Globus pallidus (tissue), 1 donor: ENCODE measurements at regions not wholly inside any gene's neighbourhood (a gene's known extent, or its start where the extent isn't known, plus 50 kb on each side); places are given as distances from the start of the nearest gene placed in this dataset.

ENCODE experiments used
- DNase-seq: peaks from one replicate; pipeline ENCODE4 v3.0.0-alpha.2; 2015; ENCODE audit warnings: low spot score

DNA sequence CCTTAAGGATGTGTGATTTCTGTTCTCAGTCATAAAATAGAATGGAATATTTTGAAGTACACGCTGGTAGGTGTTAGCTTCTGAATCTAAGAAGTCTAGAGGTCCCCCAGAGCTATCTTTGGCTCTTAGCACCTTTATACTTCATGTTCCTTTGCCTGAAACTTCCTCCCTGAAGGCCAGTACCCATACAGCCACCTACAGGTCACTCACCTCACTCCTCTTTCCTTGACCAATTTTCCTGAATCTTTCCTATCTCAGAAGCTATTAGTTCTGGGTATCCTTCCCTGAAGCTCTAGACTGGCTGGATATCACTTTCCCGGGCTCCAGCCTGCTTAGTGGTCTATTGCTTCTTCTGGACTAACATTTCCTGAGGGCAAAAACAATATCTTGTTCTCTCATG, 93.4 kb upstream of the EDNRB start:
- no peak for DNase-seq

DNA sequence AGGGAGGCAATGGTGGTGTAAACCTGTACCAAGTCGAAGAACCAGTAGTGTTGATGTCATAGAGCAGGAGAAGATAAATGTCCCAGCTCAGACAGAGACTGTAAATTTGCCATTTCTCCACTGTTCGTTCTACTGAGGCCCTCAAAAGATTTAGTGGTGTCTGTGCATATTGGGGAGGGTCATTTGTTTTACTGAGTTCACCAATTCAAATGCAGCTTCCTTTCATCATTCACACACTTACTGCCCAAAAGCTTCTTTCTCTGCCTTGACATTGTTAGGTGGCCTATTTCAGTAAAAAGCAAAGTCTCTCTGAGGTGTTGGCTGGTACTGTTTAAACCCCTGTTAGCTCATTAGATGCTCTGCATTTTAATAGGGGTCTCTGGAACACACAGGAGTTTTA, 86.2 kb upstream of the EDNRB start:
- DNase-seq, result no peak

- no peak for DNase-seq
Observed at GRCh38 chr13:77999746-78000145, 81.1 kb upstream of the EDNRB start.

DNA sequence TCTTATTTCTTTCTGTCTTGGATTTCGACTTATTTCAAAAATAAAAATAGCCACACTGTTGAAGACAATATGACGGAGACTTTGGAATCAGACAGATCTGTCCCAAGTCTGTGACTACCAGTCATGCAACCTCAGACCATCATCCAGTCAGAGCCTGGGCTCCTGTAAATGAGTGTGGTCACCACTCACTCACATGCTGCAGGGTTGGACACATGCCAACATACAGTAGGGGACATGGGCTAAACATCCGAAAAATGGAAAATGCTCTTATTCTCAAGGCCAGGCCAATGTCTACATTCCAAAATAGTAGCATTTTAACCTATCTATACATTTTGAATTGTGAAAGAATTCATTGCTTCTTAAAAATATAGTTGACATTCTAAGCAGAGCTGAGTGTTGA, 75.5 kb upstream of the EDNRB start:
- no peak for DNase-seq

DNA sequence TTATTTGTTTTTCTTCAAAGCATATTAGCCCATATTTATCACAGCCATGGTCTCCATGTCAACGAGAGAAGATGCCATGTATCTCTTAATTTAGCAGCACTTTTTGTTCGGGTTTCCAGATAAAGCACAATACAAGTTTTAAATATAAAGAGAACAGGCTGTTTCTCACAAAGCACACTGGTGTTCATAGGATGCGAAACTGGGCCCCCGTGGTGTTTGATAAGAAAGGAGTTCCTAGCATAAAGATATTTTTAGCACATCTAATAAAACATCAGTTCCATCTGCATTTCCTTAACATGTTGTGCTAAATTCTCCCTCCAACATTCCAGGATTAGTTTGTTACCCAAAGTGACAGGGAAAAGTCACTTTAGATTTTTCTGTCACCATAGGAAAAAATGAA, 72.4 kb upstream of the EDNRB start:
- DNase-seq, result no peak

- DNase-seq, result no peak
Observed at GRCh38 chr13:77989281-77989680, 70.7 kb upstream of the EDNRB start.

DNA sequence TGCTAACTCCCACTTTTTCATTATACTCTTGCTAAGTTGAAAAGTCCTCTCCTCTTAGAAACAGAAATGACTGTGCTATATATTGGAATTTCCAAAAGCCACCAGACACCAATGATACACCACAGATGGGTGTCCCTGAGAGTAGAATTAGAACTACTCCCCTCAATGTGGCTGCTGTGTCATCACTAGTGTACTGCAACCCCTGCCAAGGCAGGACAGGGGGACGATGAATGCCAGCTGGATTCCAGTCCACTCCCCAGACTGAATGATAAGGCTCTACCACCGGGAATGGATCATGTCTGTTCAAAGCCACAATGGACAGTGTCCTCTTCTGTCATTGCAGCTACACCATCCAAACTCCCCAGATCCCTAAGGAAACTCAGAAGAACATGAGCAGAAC, 69.7 kb upstream of the EDNRB start:
- DNase-seq, result no peak

DNA sequence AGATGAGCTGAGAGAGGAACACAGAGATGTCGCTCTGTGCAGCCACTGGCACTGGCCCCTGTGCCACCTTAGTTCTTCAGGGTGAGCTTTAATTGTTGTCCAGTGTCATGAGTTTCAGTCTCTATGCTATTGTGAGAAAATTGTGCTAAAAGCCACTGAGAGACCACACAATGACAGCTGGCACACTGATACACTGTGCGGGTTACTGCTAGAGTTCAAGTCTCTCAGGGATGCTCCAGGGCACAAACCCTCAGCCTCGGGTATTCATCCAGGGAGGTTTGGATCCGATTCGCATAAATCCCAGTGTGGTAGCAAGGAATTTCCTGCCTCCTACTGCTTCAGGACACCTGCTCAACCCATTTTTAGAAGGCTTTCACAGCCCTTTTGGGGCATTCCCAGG, 68.1 kb upstream of the EDNRB start:
- DNase-seq, result no peak

- DNase-seq, result no peak
Observed at GRCh38 chr13:77985866-77986636, 67.4 kb upstream of the EDNRB start.

DNA sequence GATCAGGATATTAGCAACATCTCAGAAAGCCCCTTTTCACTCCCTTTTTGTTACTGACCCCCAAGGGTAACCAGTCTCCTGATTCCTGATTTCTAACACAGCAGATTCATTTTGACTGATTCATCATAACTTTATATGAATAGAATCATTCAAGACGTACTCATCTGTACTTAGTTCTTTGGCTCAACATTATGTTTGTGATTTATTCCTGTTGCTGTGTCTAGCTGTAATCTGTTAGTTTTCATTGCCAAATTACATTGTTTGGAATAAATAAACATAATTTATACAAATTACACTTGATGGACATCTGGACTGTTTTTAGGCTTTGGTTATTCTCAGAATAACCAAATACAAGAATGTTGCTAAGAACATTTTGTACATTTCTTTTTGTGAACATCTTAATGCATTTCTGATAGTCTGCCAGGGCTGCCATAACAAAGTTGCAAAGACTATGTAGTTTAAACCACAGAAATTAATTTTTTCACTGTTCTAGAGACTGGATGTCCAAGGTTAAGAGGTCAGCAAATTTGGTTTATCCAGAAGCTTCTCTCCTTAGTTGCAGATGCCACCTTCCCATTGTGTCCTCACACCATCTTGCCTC, 62.8 kb upstream of the EDNRB start:
- DNase-seq, result no peak

- DNase-seq, result no peak
Observed at GRCh38 chr13:77980592-77980991, 62.0 kb upstream of the EDNRB start.

GRCh38 chr13:77979721-77980385, 61.2 kb upstream of the EDNRB start:
- DNase-seq, result no peak

DNA sequence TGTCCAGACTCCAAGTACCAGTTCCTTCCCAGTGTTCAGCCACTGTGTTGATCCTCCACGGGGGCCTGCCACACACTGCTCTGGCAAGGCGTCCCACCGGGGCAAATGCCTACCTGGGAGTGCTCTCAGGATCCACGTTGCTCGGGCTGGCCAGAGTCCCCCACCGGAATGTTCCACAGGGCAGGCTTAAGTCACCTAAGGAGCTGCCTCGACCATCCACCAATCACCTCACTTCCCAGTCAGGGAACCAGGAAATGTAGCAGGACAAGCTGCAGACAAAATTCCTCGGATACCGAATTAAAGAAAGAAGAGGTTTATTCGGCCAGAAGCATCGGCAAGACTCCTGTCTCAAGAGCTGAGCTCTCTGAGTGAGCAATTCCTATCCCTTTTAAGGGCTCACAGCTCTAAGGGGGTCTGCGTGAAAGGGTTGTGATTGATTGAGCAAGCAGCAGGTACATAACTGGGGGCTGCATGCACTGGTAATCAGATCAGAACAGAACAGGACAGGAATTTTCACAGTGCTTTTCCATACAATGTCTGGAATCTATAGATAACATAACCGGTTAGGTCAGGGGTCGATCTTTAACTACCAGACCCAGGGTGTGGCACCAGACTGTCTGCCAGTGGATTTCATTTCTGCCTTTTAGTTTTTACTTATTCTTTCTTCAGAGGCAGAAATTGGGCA, 56.9 kb upstream of the EDNRB start:
- no peak for DNase-seq

GRCh38 chr13:77969299-77969698, 50.7 kb upstream of the EDNRB start:
- no peak for DNase-seq
